ENCODE measurements at regions not wholly inside any gene's neighbourhood (a gene's known extent, or its start where the extent isn't known, plus 50 kb on each side); places are given as distances from the start of the nearest gene placed in this dataset.

DNA sequence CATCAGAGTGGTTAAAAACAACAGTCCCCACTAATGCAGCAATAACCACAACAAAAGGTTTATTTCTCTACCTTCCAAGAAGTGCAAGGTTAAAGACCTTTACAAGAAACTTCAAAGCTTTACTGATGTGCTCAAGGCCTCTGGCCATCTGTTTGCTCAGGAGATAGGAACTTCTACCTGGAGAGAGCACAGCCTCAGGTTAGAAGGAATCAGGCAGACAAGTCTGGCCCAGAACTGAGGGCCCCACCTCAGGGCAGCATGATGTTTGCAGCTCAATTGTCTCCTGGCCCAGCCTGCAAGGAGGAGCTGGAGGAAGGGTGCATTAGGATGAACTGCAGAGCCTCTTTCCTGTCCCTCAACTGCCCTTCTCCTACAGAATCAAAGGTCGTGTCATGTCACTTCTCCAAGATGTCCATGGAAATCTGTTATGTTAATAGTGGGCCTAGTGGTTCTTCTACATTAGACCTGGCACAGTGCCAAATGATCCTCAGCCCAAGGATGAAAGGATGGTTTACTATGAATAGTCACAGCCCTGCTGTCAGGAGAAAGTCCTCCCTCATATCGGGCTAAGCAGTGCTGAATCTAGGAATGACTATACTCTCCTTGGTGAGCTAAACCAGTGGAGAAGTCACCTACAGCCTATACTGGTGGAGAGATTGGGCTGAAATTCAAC is 98.9 kb upstream of the NTRK2 start:
- no peaks in the 10 kb centered on the region for H3K79me1 ChIP-seq (ENCODE audit: low read depth, low read length)
- ChIA-PET POLR2A (ENCODE audit: partially characterized antibody) (no interaction called here), CTCF (ENCODE audit: partially characterized antibody) (interaction anchor here (0.5 to 0.6 kb wide), 2 partner anchors 39 to 142 kb away, joined by 3 read pairs; no protein-coding TSS in a partner anchor)
- no peak overlapping the region for H2BK12ac ChIP-seq (ENCODE audit: low read depth, low read length)
- no peak overlapping the region for H3K27ac ChIP-seq (ENCODE audit: low read depth, low read length)
- H3K79me2 ChIP-seq (ENCODE audit: control insufficient read depth in 1 of 2, insufficient read depth in 2 of 2, low read length in 2 of 2): no peaks in the 10 kb centered on the region
- H3K4me3 ChIP-seq (ENCODE audit: extremely low read depth in 1 of 4, insufficient read depth in 2 of 4, low read depth in 3 of 4, low read length in 4 of 4): no peak overlapping the region
- no peak overlapping the region for H2BK15ac ChIP-seq (ENCODE audit: low read length)
- no peak overlapping the region for H4K91ac ChIP-seq (replicated peaks; ENCODE audit: insufficient read length, low read length)
- FAIRE-seq (no peak), DNase-seq (ENCODE audit: low read depth in 1 of 2, low spot score in 2 of 2) (no peak)
- no peaks in the 10 kb centered on the region for H3K36me3 ChIP-seq (ENCODE audit: control insufficient read depth in 2 of 4, insufficient read depth in 4 of 4, low read length in 3 of 4)
- H3K9ac ChIP-seq (replicated peaks in 1 of 4; ENCODE audit: extremely low read depth in 1 of 4, low read depth in 3 of 4, low read length in 3 of 4): no peak overlapping the region
- no peaks in the 10 kb centered on the region for H4K20me1 ChIP-seq (replicated peaks in 1 of 2; ENCODE audit: control insufficient read depth in 1 of 2, insufficient read depth in 2 of 2, low read length in 2 of 2)
- no peak overlapping the region for H4K5ac ChIP-seq (ENCODE audit: insufficient read length, low read depth, low read length)
- TF ChIP-seq CBX8 (IDR thresholded peaks at IDR 0.05; ENCODE audit: borderline replicate concordance, low read depth, low read length) (no peak), TCF12 (IDR thresholded peaks at IDR 0.05; ENCODE audit: low read depth, low read length) (0 out of 2 replicates have a peak, but pooled peaks have one; percentile 19)
- H3K23me2 ChIP-seq (ENCODE audit: low read depth, low read length): no peaks in the 10 kb centered on the region
- H2AFZ ChIP-seq (ENCODE audit: low read length): no peak overlapping the region
- H4K8ac ChIP-seq (ENCODE audit: extremely low read depth, insufficient read depth, low read length): no peak overlapping the region
- H3K27me3 ChIP-seq (replicated peaks in 1 of 4; ENCODE audit: control insufficient read depth in 3 of 4, extremely low read depth in 1 of 4, insufficient read depth in 3 of 4, low read length in 3 of 4): no peaks in the 10 kb centered on the region
- H2BK20ac ChIP-seq (ENCODE audit: low read length): no peak overlapping the region
- no peak overlapping the region for H2AK5ac ChIP-seq (ENCODE audit: low read depth, low read length)
- H2BK120ac ChIP-seq (replicated peaks; ENCODE audit: low read depth, low read length): no peak overlapping the region
- no peak overlapping the region for H3K4ac ChIP-seq (replicated peaks; ENCODE audit: insufficient read length, low read depth, low read length)
- H3K18ac ChIP-seq (ENCODE audit: extremely low read depth, low read length): no peak overlapping the region
- no peak overlapping the region for H3K4me2 ChIP-seq (ENCODE audit: insufficient read depth in 1 of 2, low read depth in 2 of 2, low read length in 2 of 2)
- H3K56ac ChIP-seq (replicated peaks; ENCODE audit: insufficient read length, low read depth, low read length): no peak overlapping the region
- peaks cover 3 to 13% (median 9%) of the 10 kb centered on the region in 4 experiments; a peak in 4 of 7 replicates for H3K4me1 ChIP-seq (replicated peaks in 1 of 4; ENCODE audit: control insufficient read depth in 3 of 4, insufficient read depth in 4 of 4, low read length in 3 of 4)
- H2BK5ac ChIP-seq (ENCODE audit: low read depth, low read length): no peak overlapping the region
- no peak overlapping the region for H3K14ac ChIP-seq (ENCODE audit: insufficient read length)
- H3K23ac ChIP-seq (ENCODE audit: insufficient read length): no peak overlapping the region
- WGBS, 2 experiments (ENCODE audit: extremely low coverage in 1 of 2, insufficient coverage in 1 of 2, insufficient read length in 1 of 2, insufficient replicate concordance in 2 of 2, low coverage in 1 of 2, low lambda C conversion rate in 2 of 2, missing lambda C conversion rate in 1 of 2): 89% methylated on average over 2 of the region's 2 CpGs; no CpG with 5 or more reads in 1 of the 2 experiments
- H3K9me3 ChIP-seq (ENCODE audit: insufficient read depth in 2 of 2, low read depth in 1 of 2, low read length in 1 of 2): no peaks in the 10 kb centered on the region

All from H1 (cell line).